C4-2B (cell line): ENCODE measurements at regions not wholly inside any gene's neighbourhood (a gene's known extent, or its start where the extent isn't known, plus 50 kb on each side); places are given as distances from the start of the nearest gene placed in this dataset.

ENCODE experiments used
- H3K27ac ChIP-seq: fragments of 450-650 bp; 2 replicates; pipeline ENCODE4 v1.5.1; 2017
- CTCF ChIP-seq: fragments of 450-650 bp; conservative IDR thresholded peaks from 2 replicates; pipeline ENCODE4 v1.5.1; 2017; ENCODE audit warnings: mild to moderate bottlenecking
- ZFX ChIP-seq: fragments of 450-650 bp; IDR thresholded peaks from 2 replicates; pipeline ENCODE4 v1.6.1; 2017

DNA sequence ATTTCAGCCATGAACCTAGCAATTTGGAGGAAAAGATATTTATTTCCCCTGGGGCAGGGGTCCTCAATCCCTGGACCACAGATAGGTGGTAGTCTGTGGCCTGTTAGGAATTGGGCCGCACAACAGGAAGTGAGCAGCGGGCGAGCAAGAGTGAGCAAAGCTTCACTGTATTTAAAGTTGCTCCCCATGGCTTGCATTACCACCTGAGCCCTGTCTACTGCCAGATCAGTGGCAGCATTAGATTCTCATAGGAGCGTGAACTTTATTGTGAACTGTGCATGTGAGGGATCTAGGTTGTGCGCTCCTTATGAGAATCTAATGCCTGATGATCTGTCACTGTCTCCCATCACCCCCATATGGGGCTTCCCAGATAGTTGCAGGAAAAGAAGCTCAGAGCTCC, 127.6 kb downstream of the ICOS start:
- H3K27ac ChIP-seq, result no peak overlapping the region
- TF ChIP-seq CTCF, result no peak
- TF ChIP-seq ZFX, result no peak

- no peak overlapping the region for H3K27ac ChIP-seq
- TF ChIP-seq ZFX, result no peak
Observed at GRCh38 chr2:204065566-204065965, 129.0 kb downstream of the ICOS start.

- no peak overlapping the region for H3K27ac ChIP-seq
- TF ChIP-seq CTCF (no peak), ZFX (no peak)
Observed at GRCh38 chr2:204066051-204066450, 129.5 kb downstream of the ICOS start.

DNA sequence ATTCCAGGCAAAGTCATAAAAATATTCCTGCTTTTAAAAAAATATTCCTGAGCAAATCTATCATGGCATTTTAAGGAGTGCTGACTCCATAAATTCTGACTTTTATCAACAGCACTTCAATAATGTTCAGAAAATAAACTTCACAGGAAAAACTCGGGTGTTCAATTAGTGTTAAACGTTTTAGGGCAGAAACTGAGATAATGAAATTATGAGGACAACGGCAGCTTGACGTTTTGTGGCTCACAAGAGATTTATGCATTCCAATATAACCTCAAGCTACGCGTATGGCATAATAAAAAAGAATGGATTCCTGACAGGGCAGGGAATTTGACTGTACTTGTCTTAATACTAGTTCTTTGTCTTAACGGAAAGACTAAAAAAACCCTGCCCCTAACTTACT, 133.2 kb downstream of the ICOS start:
- no peak overlapping the region for H3K27ac ChIP-seq
- no peak for TF ChIP-seq ZFX
- TF ChIP-seq CTCF, result no peak

DNA sequence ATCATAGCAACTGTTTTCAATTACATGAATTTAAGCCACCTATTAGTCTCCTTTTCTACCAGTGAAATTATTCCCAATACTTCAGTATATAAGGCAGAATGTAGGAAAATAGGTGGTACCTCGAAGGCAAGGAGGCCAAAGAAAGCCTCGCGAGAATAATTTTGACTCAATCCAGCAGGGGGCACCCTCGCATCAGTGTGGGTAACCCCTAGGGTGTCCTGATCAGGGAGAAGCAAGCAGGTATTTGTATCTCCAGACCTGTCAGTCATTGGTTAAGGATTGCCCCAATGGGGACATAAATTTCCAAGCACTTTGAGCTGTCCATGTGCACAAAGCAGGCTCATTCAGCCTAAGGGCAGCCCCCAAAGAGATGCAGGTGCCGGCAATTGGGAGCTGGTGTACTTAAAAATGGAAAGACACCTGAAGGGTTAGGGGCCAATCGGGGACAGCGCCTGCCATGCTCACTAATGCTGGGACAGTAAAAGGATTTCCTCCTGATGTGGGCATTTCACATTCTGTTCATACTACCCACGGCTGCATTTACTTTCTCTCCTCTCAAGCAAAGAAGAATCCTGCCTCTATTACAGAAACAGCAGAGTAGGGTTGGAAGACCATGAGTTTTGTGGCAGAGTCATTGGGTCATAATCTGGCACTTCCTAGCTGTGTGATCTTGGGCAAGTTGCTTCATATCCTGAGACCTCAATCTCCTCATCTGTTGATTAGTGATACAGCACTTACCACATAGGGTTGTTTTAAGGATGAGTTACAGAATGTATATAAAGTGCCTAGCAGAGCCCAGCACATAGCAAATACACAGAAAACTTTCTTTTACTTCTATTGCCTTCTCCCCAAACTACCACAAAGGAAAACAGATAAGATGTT, 136.1 kb downstream of the ICOS start:
- TF ChIP-seq CTCF (peak; percentile 77), ZFX (no peak)
- H3K27ac ChIP-seq, result no peak overlapping the region

DNA sequence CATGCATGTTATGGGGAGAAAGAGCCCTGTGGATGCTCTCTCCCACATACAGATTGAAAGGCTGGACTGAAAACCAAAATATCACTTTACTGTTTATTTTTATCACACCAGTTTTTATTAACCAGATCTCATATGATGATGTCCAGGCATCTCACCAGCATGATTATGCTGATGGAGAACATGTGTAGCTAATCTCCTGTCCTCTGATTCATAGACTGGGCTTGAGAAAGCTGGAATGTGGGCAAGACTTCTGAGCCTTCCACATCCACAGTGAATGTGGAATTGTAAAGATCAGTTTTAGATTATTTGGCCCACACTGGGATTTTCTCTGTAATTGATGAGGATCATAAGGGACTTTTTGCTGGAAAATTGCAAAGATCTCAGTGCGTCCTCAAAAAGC, 137.9 kb downstream of the ICOS start:
- no peak overlapping the region for H3K27ac ChIP-seq
- TF ChIP-seq CTCF (no peak), ZFX (no peak)

DNA sequence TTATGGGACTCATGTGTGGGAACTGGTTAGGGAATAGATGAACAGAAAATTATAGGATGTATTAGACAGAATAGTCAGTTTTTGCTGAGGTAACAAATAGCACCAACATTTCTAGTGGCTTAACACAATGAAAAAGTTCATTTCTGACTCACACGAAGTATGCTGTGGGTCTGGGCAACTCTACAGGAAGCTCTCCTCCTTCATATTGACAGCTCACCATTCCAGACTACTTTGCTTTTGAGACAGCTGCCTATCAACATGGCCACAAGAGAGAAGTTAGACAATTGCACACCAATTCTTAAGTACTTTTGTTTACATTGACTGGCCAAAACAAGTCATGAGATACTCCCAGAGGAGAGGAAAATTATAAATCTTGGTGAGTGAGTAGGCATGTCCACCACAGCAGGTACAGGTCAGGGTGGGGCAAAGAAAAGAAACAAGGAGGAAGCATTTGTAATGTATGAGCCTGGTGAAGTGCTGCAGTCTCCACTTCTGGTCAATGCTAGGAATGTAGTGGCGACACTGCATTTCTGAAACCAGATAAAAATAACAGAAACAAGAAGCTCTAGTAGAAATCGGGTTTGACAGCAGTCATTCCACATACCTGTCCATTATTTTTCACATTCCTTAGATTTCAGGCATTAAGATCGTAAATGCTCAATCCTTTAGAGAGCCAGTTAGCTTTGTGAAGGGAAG, 141.6 kb downstream of the ICOS start:
- TF ChIP-seq ZFX, result no peak
- TF ChIP-seq CTCF, result no peak
- H3K27ac ChIP-seq, result no peak overlapping the region
